IMR-90 (cell line): ENCODE measurements at regions not wholly inside any gene's neighbourhood (a gene's known extent, or its start where the extent isn't known, plus 50 kb on each side); places are given as distances from the start of the nearest gene placed in this dataset.

Experiments used
- ATAC-seq: fragments of 200-7000 bp; cut with Tn5 transposase; 2 replicates; pipeline ENCODE4 v1.9.1; 2020; ENCODE audit warnings: low read depth, mild to moderate bottlenecking, moderate library complexity
- BruUV-seq: library from RNA; stranded (reverse); fragments of 400-500 nt; replicated peaks from 2 replicates; lab custom pipeline; 2021; lab: Mats Ljungman, UMichigan
- CTCF ChIA-PET: fragments of 300-600 bp; formaldehyde crosslinking; extraction: SDS; loops from one replicate; lab custom pipeline; 2021; ENCODE audit warnings: antibody characterized with exemption; lab: Yijun Ruan, JAX
- POLR2A ChIA-PET: fragments of 300-600 bp; sonication (Branson Sonifier 250); formaldehyde crosslinking; loops from one replicate; lab custom pipeline; 2022; ENCODE audit warnings: antibody characterized with exemption; ENCODE audit not compliant: unreplicated experiment; lab: Charles Lee
- DNase-seq: peaks from one replicate; pipeline ENCODE4 v3.0.0; 2013
- H2AFZ ChIP-seq: replicated peaks from 2 replicates; pipeline ENCODE3; 2013; ENCODE audit warnings: low read length, mild to moderate bottlenecking; ENCODE audit not compliant: poor library complexity
- H2AK5ac ChIP-seq: 2 replicates; pipeline ENCODE4 v1.6.1; 2013; ENCODE audit warnings: low read depth, low read length, inconsistent platforms
- H2AK9ac ChIP-seq: replicated peaks from 2 replicates; pipeline ENCODE3; 2013; ENCODE audit warnings: mild to moderate bottlenecking, low read depth, low read length, moderate library complexity; ENCODE audit not compliant: poor library complexity
- H2BK120ac ChIP-seq: 2 replicates; pipeline ENCODE4 v1.6.1; 2013; ENCODE audit warnings: low read depth, low read length, inconsistent platforms
- H2BK15ac ChIP-seq: 3 replicates; pipeline ENCODE4 v1.6.1; 2013; ENCODE audit warnings: low read depth, low read length, inconsistent platforms
- H2BK20ac ChIP-seq: 2 replicates; pipeline ENCODE4 v1.6.1; 2013; ENCODE audit warnings: low read depth, mild to moderate bottlenecking, inconsistent platforms, low read length, moderate library complexity
- H2BK5ac ChIP-seq: 2 replicates; pipeline ENCODE4 v1.6.1; 2013; ENCODE audit warnings: mild to moderate bottlenecking, low read depth, low read length, inconsistent platforms; ENCODE audit not compliant: poor library complexity, severe bottlenecking
- H3K14ac ChIP-seq: replicated peaks from 2 replicates; pipeline ENCODE4 v1.6.1; 2013; ENCODE audit warnings: low read depth, low read length, inconsistent platforms
- H3K18ac ChIP-seq: 2 replicates; pipeline ENCODE4 v1.6.1; 2013; ENCODE audit warnings: low read depth, low read length, control low read depth
- H3K23ac ChIP-seq: 2 replicates; pipeline ENCODE4 v1.6.1; 2013; ENCODE audit warnings: low read depth, low read length, inconsistent platforms
- H3K27ac ChIP-seq: 2 replicates; pipeline ENCODE4 v1.5.1; 2013; ENCODE audit warnings: mild to moderate bottlenecking, control low read depth, low read length; ENCODE audit not compliant: insufficient read depth
- H3K27me3 ChIP-seq: 2 replicates; pipeline ENCODE4 v1.6.1; 2013; ENCODE audit warnings: low read length; ENCODE audit not compliant: control insufficient read depth, insufficient read depth
- H3K36me3 ChIP-seq: 2 replicates; pipeline ENCODE4 v1.6.1; 2013; ENCODE audit warnings: low read length, mixed read lengths; ENCODE audit not compliant: control insufficient read depth, insufficient read depth
- H3K4ac ChIP-seq: 2 replicates; pipeline ENCODE4 v1.6.1; 2013; ENCODE audit warnings: low read depth, low read length, inconsistent platforms
- H3K4me1 ChIP-seq: 2 replicates; pipeline ENCODE4 v1.6.1; 2013; ENCODE audit warnings: low read length, mixed read lengths; ENCODE audit not compliant: control insufficient read depth, insufficient read depth
- H3K4me2 ChIP-seq: 2 replicates; pipeline ENCODE4 v1.6.1; 2013; ENCODE audit warnings: low read depth, mild to moderate bottlenecking, control low read depth, low read length, moderate library complexity
- H3K4me3 ChIP-seq: 2 replicates; pipeline ENCODE4 v1.5.1; 2013; ENCODE audit warnings: low read depth, mild to moderate bottlenecking, control low read depth, low read length, moderate library complexity; ENCODE audit not compliant: insufficient read depth
- H3K56ac ChIP-seq: 2 replicates; pipeline ENCODE4 v1.6.1; 2013; ENCODE audit warnings: low read length, inconsistent platforms; ENCODE audit not compliant: insufficient read depth; ENCODE audit errors: extremely low read depth
- H3K79me1 ChIP-seq, 2 experiments: 2 replicates each; pipeline ENCODE4 v1.6.1; 2013; ENCODE audit warnings: low read length in 2 of 2, inconsistent platforms in 1 of 2, low read depth in 1 of 2
- H3K9ac ChIP-seq: 2 replicates; pipeline ENCODE4 v1.6.1; 2013; ENCODE audit warnings: low read depth, low read length, control low read depth
- H3K9me1 ChIP-seq: 2 replicates; pipeline ENCODE4 v1.6.1; 2013; ENCODE audit warnings: low read length, inconsistent platforms; ENCODE audit not compliant: insufficient read depth
- H3K9me3 ChIP-seq: 2 replicates; pipeline ENCODE4 v1.6.1; 2013; ENCODE audit warnings: low read length; ENCODE audit not compliant: control insufficient read depth, insufficient read depth
- H4K20me1 ChIP-seq: 2 replicates; pipeline ENCODE4 v1.6.1; 2013; ENCODE audit warnings: low read length, inconsistent platforms; ENCODE audit not compliant: insufficient read depth
- H4K5ac ChIP-seq: 2 replicates; pipeline ENCODE4 v1.6.1; 2013; ENCODE audit warnings: mild to moderate bottlenecking, low read depth, low read length, control low read depth
- H4K8ac ChIP-seq, 2 experiments: 2 replicates each; pipeline ENCODE4 v1.6.1; 2013; ENCODE audit warnings: low read depth in 2 of 2, low read length in 2 of 2, control low read depth in 1 of 2, inconsistent platforms in 1 of 2
- H4K91ac ChIP-seq: 2 replicates; pipeline ENCODE4 v1.6.1; 2013; ENCODE audit warnings: low read depth, low read length, inconsistent platforms; ENCODE audit not compliant: insufficient read depth
- CHD1 ChIP-seq: IDR thresholded peaks from 2 replicates; pipeline ENCODE4 v1.6.1; 2012; ENCODE audit warnings: low read depth, low read length, improper control_type of control experiment
- RFX5 ChIP-seq: IDR thresholded peaks from 2 replicates; pipeline ENCODE4 v1.8.0; 2012; ENCODE audit warnings: low read depth, mild to moderate bottlenecking, low read length, moderate library complexity
- WGBS, 2 experiments: methylation state at CpG; one replicate each; pipeline versions ENCODE4 v1.1.5 to v1.1.7; 2013; ENCODE audit warnings: missing lambda C conversion rate in 2 of 2; ENCODE audit not compliant: insufficient read length in 1 of 2; ENCODE audit errors: extremely low coverage in 2 of 2; 5-methylcytosine and 5-hydroxymethylcytosine counted together
- dilution Hi-C: fragments of 300-500 bp; cut with HindIII; formaldehyde crosslinking; loops from one replicate; pipeline ENCODE4 v1.14.3; 2018; ENCODE audit warnings: low sequenced_read_pairs; ENCODE audit not compliant: unreplicated experiment
- in situ Hi-C: fragments of 300-500 bp; cut with MboI; formaldehyde crosslinking; loops from 3 replicates; pipeline ENCODE4 v1.14.3; 2019; ENCODE audit warnings: low sequenced_read_pairs, inconsistent platforms, mixed read lengths
- intact Hi-C: fragments of 100-400 bp; cut with micrococcal nuclease; formaldehyde crosslinking; loops from 2 replicates; pipeline ENCODE4 v1.10.0; 2022

- Histone ChIP-seq H3K4me3 (no peak overlapping the region), H3K9me1 (0 out of 2 replicates have a peak, but pooled peaks cover 2% of the 10 kb centered on the region), H3K56ac (no peak overlapping the region), H3K4ac (no peak overlapping the region), H4K20me1 (no peaks in the 10 kb centered on the region), H2AK9ac (no peak overlapping the region), H2BK15ac (no peak overlapping the region), H3K27ac (no peak overlapping the region), H3K23ac (no peak overlapping the region), H4K5ac (no peak overlapping the region), H2BK20ac (no peak overlapping the region), H3K4me2 (no peak overlapping the region), H3K79me1 (no peaks in the 10 kb centered on the region), H3K27me3 (no peaks in the 10 kb centered on the region), H3K36me3 (no peaks in the 10 kb centered on the region), H4K91ac (no peak overlapping the region), H3K4me1 (no peaks in the 10 kb centered on the region; the same call in 1 of the 2 replicates), H2AK5ac (no peak overlapping the region), H2BK120ac (no peak overlapping the region), H3K9ac (no peak overlapping the region), H3K9me3 (no peaks in the 10 kb centered on the region), H3K14ac (no peak overlapping the region), H3K18ac (no peak overlapping the region), H4K8ac (no peak overlapping the region), H2AFZ (no peak overlapping the region), H2BK5ac (no peak overlapping the region)
- no TSS peak for BruUV-seq
- DNase-seq (no peak), ATAC-seq (no peak)
- dilution Hi-C loops: no loop called here
- WGBS, 2 experiments: no CpG with 5 or more reads among the region's 1 CpG
- TF ChIP-seq RFX5: no peak
- no peak for TF ChIP-seq CHD1
- POLR2A ChIA-PET: interaction anchor here (0.6 kb wide), 1 partner anchor 76 kb away, joined by 4 read pairs; no protein-coding TSS in a partner anchor
- in situ Hi-C loops: no loop called here
- CTCF ChIA-PET: no interaction called here
- intact Hi-C loops: no loop called here
Measured at GRCh38 chr2:195582188-195582587, 74.8 kb upstream of the SLC39A10 start.
